HL-60 (cell line): ENCODE measurements at regions not wholly inside any gene's neighbourhood (a gene's known extent, or its start where the extent isn't known, plus 50 kb on each side); places are given as distances from the start of the nearest gene placed in this dataset.
"Not testable (repeated sequence)": the region's sequence is repeated elsewhere in the genome, so short reads cannot be mapped to it uniquely, and the experiment has no call there.

ENCODE experiments used
- DNase-seq, 2 experiments: peaks; one replicate each; pipeline ENCODE4 v3.0.0-alpha.2; 2010 to 2020; ENCODE audit warnings: low read depth in 1 of 2, low spot score in 1 of 2
- H3K27ac ChIP-seq: fragments of 250-450 bp; sonication (Bioruptor Pico); replicated peaks from 2 replicates; pipeline ENCODE4 v1.5.1; 2020; ENCODE audit warnings: mild to moderate bottlenecking, moderate library complexity
- H3K27me3 ChIP-seq: fragments of 250-450 bp; sonication (Bioruptor Pico); 2 replicates; pipeline ENCODE4 v1.5.1; 2021; ENCODE audit warnings: mild to moderate bottlenecking, moderate library complexity; ENCODE audit not compliant: insufficient read depth, poor library complexity, severe bottlenecking
- H3K4me3 ChIP-seq: replicated peaks from 2 replicates; pipeline ENCODE4 v1.5.1; 2011; ENCODE audit warnings: mild to moderate bottlenecking, control low read depth, low read length; ENCODE audit not compliant: insufficient read depth
- CTCF ChIP-seq: IDR thresholded peaks from one replicate; pipeline ENCODE4 v1.5.1; 2011; ENCODE audit warnings: low read length, control low read depth, inconsistent platforms; ENCODE audit not compliant: insufficient read depth
- GABPA ChIP-seq: IDR thresholded peaks from 2 replicates; pipeline ENCODE4 v1.6.1; 2012; ENCODE audit warnings: low read depth
- POLR2AphosphoS5 ChIP-seq: IDR thresholded peaks from 2 replicates; pipeline ENCODE4 v1.6.1; 2012; ENCODE audit warnings: low read depth
- REST ChIP-seq: IDR thresholded peaks from 2 replicates; pipeline ENCODE4 v1.6.1; 2012; ENCODE audit warnings: low read depth; ENCODE audit not compliant: insufficient replicate concordance
- SPI1 ChIP-seq: IDR thresholded peaks from 2 replicates; pipeline ENCODE4 v1.6.1; 2012; ENCODE audit warnings: low read depth, mild to moderate bottlenecking, borderline replicate concordance

- no peak for DNase-seq
These were observed 195.5 kb downstream of the MBL2 start for GRCh38 chr10:52577047-52577446.

GRCh38 chr10:52578871-52579405 lies 193.6 kb downstream of the MBL2 start:
- DNase-seq, result no peak
- H3K27ac ChIP-seq, result no peak overlapping the region
- H3K27me3 ChIP-seq, result no peaks in the 10 kb centered on the region
- TF ChIP-seq CTCF, result no peak
- no peak overlapping the region for H3K4me3 ChIP-seq

More at GRCh38 chr10:52577047-52577446, 195.5 kb downstream of the MBL2 start:
- Histone ChIP-seq H3K4me3 (no peak overlapping the region), H3K27me3 (no peaks in the 10 kb centered on the region), H3K27ac (no peak overlapping the region)
- no peak for TF ChIP-seq CTCF
- TF ChIP-seq SPI1, result no peak
- TF ChIP-seq GABPA, result no peak
- TF ChIP-seq REST, result no peak
- no peak for TF ChIP-seq POLR2AphosphoS5

- H3K27me3 ChIP-seq, DNase-seq, H3K27ac ChIP-seq, H3K4me3 ChIP-seq: not testable (repeated sequence)
These were observed 190.9 kb downstream of the MBL2 start for GRCh38 chr10:52581636-52582035.

- H3K27ac ChIP-seq, result no peak overlapping the region
- no peak overlapping the region for H3K4me3 ChIP-seq
- no peak for TF ChIP-seq CTCF
- no peak for TF ChIP-seq REST
- TF ChIP-seq GABPA, result no peak
- no peak for TF ChIP-seq SPI1
- TF ChIP-seq POLR2AphosphoS5, result no peak
- DNase-seq, result no peak
- H3K27me3 ChIP-seq, result no peaks in the 10 kb centered on the region
These were observed 189.2 kb downstream of the MBL2 start for GRCh38 chr10:52583336-52583735.
